PC-3 (cell line): ENCODE measurements at regions not wholly inside any gene's neighbourhood (a gene's known extent, or its start where the extent isn't known, plus 50 kb on each side); places are given as distances from the start of the nearest gene placed in this dataset.

Experiments used
- CTCF ChIP-seq: fragments of 300-600 bp; sonication (generic); conservative IDR thresholded peaks from 2 replicates; pipeline ENCODE4 v1.5.1; 2017; ENCODE audit warnings: antibody characterized with exemption, low read depth, mild to moderate bottlenecking, low read length
- EZH2 ChIP-seq: fragments of 300-600 bp; sonication (generic); IDR thresholded peaks from one replicate; pipeline ENCODE4 v1.6.1; 2017; ENCODE audit warnings: antibody characterized with exemption, mild to moderate bottlenecking, low read length; ENCODE audit not compliant: unreplicated experiment
- EZH2phosphoT487 ChIP-seq: fragments of 300-600 bp; sonication (generic); IDR thresholded peaks from 2 replicates; pipeline ENCODE4 v1.6.1; 2018; ENCODE audit warnings: mild to moderate bottlenecking, antibody characterized with exemption, low read length, borderline replicate concordance

GRCh38 chr17:21517538-21518293 lies 141.6 kb downstream of the KCNJ12 start:
- no peak for TF ChIP-seq CTCF
- TF ChIP-seq EZH2, result no peak
- TF ChIP-seq EZH2phosphoT487, result no peak
